WTC11 (cell line): ENCODE measurements at regions not wholly inside any gene's neighbourhood (a gene's known extent, or its start where the extent isn't known, plus 50 kb on each side); places are given as distances from the start of the nearest gene placed in this dataset.

Experiments used
- ATAC-seq: fragments of 200-7000 bp; cut with Tn5 transposase; 2 replicates; pipeline ENCODE4 v1.10.0; 2021; ENCODE audit warnings: mild to moderate bottlenecking, moderate library complexity
- CTCF ChIA-PET: fragments of 300-600 bp; sonication (Branson Sonifier 250); formaldehyde crosslinking; loops from one replicate; lab custom pipeline; 2021; ENCODE audit warnings: antibody characterized with exemption; lab: Charles Lee
- POLR2A ChIA-PET: fragments of 350-600 bp; sonication (Branson Sonifier 250); formaldehyde crosslinking; loops from one replicate; lab custom pipeline; 2021; ENCODE audit warnings: antibody characterized with exemption; lab: Charles Lee
- DNase-seq: peaks from one replicate; pipeline ENCODE4 v3.0.0; 2021; ENCODE audit warnings: low spot score
- H3K27ac Mint-ChIP-seq: 2 replicates; pipeline ENCODE4 v1.8.0; 2021; ENCODE audit warnings: mixed read lengths
- H3K27me3 Mint-ChIP-seq: 2 replicates; pipeline ENCODE4 v1.8.0; 2021; ENCODE audit warnings: low read depth, mild to moderate bottlenecking, moderate library complexity, mixed read lengths
- H3K36me3 Mint-ChIP-seq: 2 replicates; pipeline ENCODE4 v1.8.0; 2021; ENCODE audit warnings: mixed read lengths
- H3K4me1 Mint-ChIP-seq: 2 replicates; pipeline ENCODE4 v1.8.0; 2022; ENCODE audit warnings: mixed read lengths
- H3K4me3 Mint-ChIP-seq: 2 replicates; pipeline ENCODE4 v1.8.0; 2021; ENCODE audit warnings: mild to moderate bottlenecking, moderate library complexity, mixed read lengths
- H3K9me3 Mint-ChIP-seq: 2 replicates; pipeline ENCODE4 v1.8.0; 2021; ENCODE audit warnings: mixed read lengths
- AR ChIP-seq: fragments of 250-450 bp; sonication (Bioruptor Pico); IDR thresholded peaks from 2 replicates; pipeline ENCODE4 v1.9.0; 2021; ENCODE audit warnings: mild to moderate bottlenecking
- CDX4 ChIP-seq: fragments of 250-450 bp; sonication (Bioruptor Pico); IDR thresholded peaks from 2 replicates; pipeline ENCODE4 v1.9.0; 2021; ENCODE audit warnings: moderate library complexity, mild to moderate bottlenecking, inconsistent platforms, borderline replicate concordance
- CREM ChIP-seq: sonication (generic); formaldehyde crosslinking; IDR thresholded peaks from 2 replicates; pipeline ENCODE4 v1.8.1; 2022; ENCODE audit warnings: mild to moderate bottlenecking, missing genetic modification reagents, moderate library complexity
- E2F1 ChIP-seq: sonication (generic); formaldehyde crosslinking; IDR thresholded peaks from 2 replicates; pipeline ENCODE4 v1.8.0; 2022; ENCODE audit warnings: mild to moderate bottlenecking, missing genetic modification reagents
- FOXP1 ChIP-seq: sonication (generic); formaldehyde crosslinking; IDR thresholded peaks from 2 replicates; pipeline ENCODE4 v1.8.0; 2022; ENCODE audit warnings: missing genetic modification reagents, mild to moderate bottlenecking, moderate library complexity, borderline replicate concordance
- GRHL2 ChIP-seq: fragments of 250-450 bp; sonication (Bioruptor Pico); IDR thresholded peaks from 2 replicates; pipeline ENCODE4 v1.8.0; 2022; ENCODE audit warnings: mild to moderate bottlenecking, moderate library complexity; ENCODE audit not compliant: insufficient replicate concordance, severe bottlenecking
- HMGA2 ChIP-seq: fragments of 250-450 bp; sonication (Bioruptor Pico); IDR thresholded peaks from 2 replicates; pipeline ENCODE4 v1.4.0; 2021; ENCODE audit warnings: mild to moderate bottlenecking, moderate library complexity
- JUN ChIP-seq: sonication (generic); formaldehyde crosslinking; IDR thresholded peaks from 2 replicates; pipeline ENCODE4 v1.8.0; 2023; ENCODE audit warnings: mild to moderate bottlenecking, missing genetic modification reagents
- NFYB ChIP-seq: sonication (generic); formaldehyde crosslinking; conservative IDR thresholded peaks from 2 replicates; pipeline ENCODE4 v1.8.0; 2022; ENCODE audit warnings: low read depth, missing genetic modification reagents
- STAT6 ChIP-seq: sonication (generic); formaldehyde crosslinking; conservative IDR thresholded peaks from 2 replicates; pipeline ENCODE4 v1.8.1; 2023; ENCODE audit warnings: mild to moderate bottlenecking, low read depth, missing genetic modification reagents, moderate library complexity
- TCF7 ChIP-seq: sonication (generic); formaldehyde crosslinking; IDR thresholded peaks from 2 replicates; pipeline ENCODE4 v1.8.0; 2022; ENCODE audit warnings: mild to moderate bottlenecking, low read depth, missing genetic modification reagents, moderate library complexity
- ZBTB43 ChIP-seq: sonication (generic); formaldehyde crosslinking; IDR thresholded peaks from 2 replicates; pipeline ENCODE4 v1.8.1; 2023; ENCODE audit warnings: mild to moderate bottlenecking, missing genetic modification reagents
- ZNF219 ChIP-seq: sonication (generic); formaldehyde crosslinking; IDR thresholded peaks from 2 replicates; pipeline ENCODE4 v1.8.0; 2023; ENCODE audit warnings: missing genetic modification reagents, mild to moderate bottlenecking, borderline replicate concordance
- ZNF263 ChIP-seq: sonication (generic); formaldehyde crosslinking; IDR thresholded peaks from 2 replicates; pipeline ENCODE4 v1.8.1; 2022; ENCODE audit warnings: low read depth, mild to moderate bottlenecking, moderate library complexity, missing genetic modification reagents
- ZNF512 ChIP-seq: sonication (generic); formaldehyde crosslinking; IDR thresholded peaks from 2 replicates; pipeline ENCODE4 v1.8.1; 2022; ENCODE audit warnings: missing genetic modification reagents, borderline replicate concordance
- ZNF532 ChIP-seq: fragments of 250-450 bp; sonication (Bioruptor Pico); IDR thresholded peaks from 2 replicates; pipeline ENCODE4 v1.9.0; 2021; ENCODE audit warnings: mild to moderate bottlenecking, borderline replicate concordance
- ZSCAN18 ChIP-seq: fragments of 250-450 bp; sonication (Bioruptor Pico); IDR thresholded peaks from 2 replicates; pipeline ENCODE4 v2.1.2; 2022; ENCODE audit warnings: mild to moderate bottlenecking, moderate library complexity

- Mint-ChIP-seq H3K9me3 (peaks cover 15% of the 10 kb centered on the region), H3K27ac (no peak overlapping the region)
- POLR2A ChIA-PET, result interaction anchor here (0.6 kb wide), 1 partner anchor 1263 kb away, joined by 3 read pairs; no protein-coding TSS in a partner anchor
- TF ChIP-seq FOXP1 (CRISPR knock-in tag) (no peak), AR (CRISPR knock-in tag) (no peak), HMGA2 (CRISPR knock-in tag) (no peak), ZSCAN18 (CRISPR knock-in tag) (no peak), CDX4 (CRISPR knock-in tag) (no peak), ZNF512 (CRISPR knock-in tag) (no peak), ZNF532 (CRISPR knock-in tag) (no peak), NFYB (CRISPR knock-in tag) (no peak), STAT6 (CRISPR knock-in tag) (no peak), GRHL2 (CRISPR knock-in tag) (no peak), E2F1 (CRISPR knock-in tag) (no peak), TCF7 (no peak), CREM (no peak), ZNF263 (CRISPR knock-in tag) (no peak), ZNF219 (CRISPR knock-in tag) (no peak), JUN (CRISPR knock-in tag) (no peak), ZBTB43 (CRISPR knock-in tag) (no peak)
- TF ChIP-seq, all 79 proteins: peak for 0
- CTCF ChIA-PET, result interaction anchor here (0.6 to 2.4 kb wide), 20 partner anchors 13 to 1340 kb away, joined by 3 to 12 read pairs (median 4); partner anchors contain the start of gene KLF4
- DNase-seq, result no peak
- Mint-ChIP-seq H3K4me3 (no peak overlapping the region), H3K36me3 (peaks cover 2% of the 10 kb centered on the region; the same call in 1 of the 2 replicates), H3K27me3 (no peaks in the 10 kb centered on the region), H3K4me1 (peaks cover 13% of the 10 kb centered on the region)
- ATAC-seq, result no peak; the same call in 1 of the 2 replicates
Measured at GRCh38 chr9:108762348-108763055, 93.3 kb downstream of the ACTL7B start.
